ENCODE measurements at regions not wholly inside any gene's neighbourhood (a gene's known extent, or its start where the extent isn't known, plus 50 kb on each side); places are given as distances from the start of the nearest gene placed in this dataset.
"Not testable (repeated sequence)": the region's sequence is repeated elsewhere in the genome, so short reads cannot be mapped to it uniquely, and the experiment has no call there.

GRCh38 chr1:234801147-234801546, 191.2 kb upstream of the IRF2BP2 start:
- not testable (repeated sequence) for TF ChIP-seq POLR2AphosphoS5 (IDR thresholded peaks at IDR 0.05; ENCODE audit: low read depth, low read length); CTCF (IDR thresholded peaks at IDR 0.05); EP300 (IDR thresholded peaks at IDR 0.05; ENCODE audit: borderline replicate concordance in 1 of 2, low read depth in 1 of 2, low read length in 1 of 2); NFIC (IDR thresholded peaks at IDR 0.05; ENCODE audit: borderline replicate concordance)

Measured in SK-N-SH (cell line).